ENCODE measurements at regions not wholly inside any gene's neighbourhood (a gene's known extent, or its start where the extent isn't known, plus 50 kb on each side); places are given as distances from the start of the nearest gene placed in this dataset.

- no peak for DNase-seq (ENCODE audit: low read depth)
These were observed 586.9 kb upstream of the ARID1B start for GRCh38 chr6:156190270-156190669.

GRCh38 chr6:156189714-156190113, 587.5 kb upstream of the ARID1B start:
- no peak for DNase-seq (ENCODE audit: low read depth)

- no peak for DNase-seq (ENCODE audit: low read depth)
These were observed 588.0 kb upstream of the ARID1B start for GRCh38 chr6:156189195-156189594.

GRCh38 chr6:156185113-156185512, 592.1 kb upstream of the ARID1B start:
- DNase-seq (ENCODE audit: low read depth), result no peak

GRCh38 chr6:156183678-156184077, 593.5 kb upstream of the ARID1B start:
- no peak for DNase-seq (ENCODE audit: low read depth)

- DNase-seq (ENCODE audit: low read depth), result no peak
These were observed 594.8 kb upstream of the ARID1B start for GRCh38 chr6:156182356-156182755.

- DNase-seq (ENCODE audit: low read depth), result no peak
These were observed 595.7 kb upstream of the ARID1B start for GRCh38 chr6:156181506-156181905.

- no peak for DNase-seq (ENCODE audit: low read depth)
These were observed 601.2 kb upstream of the ARID1B start for GRCh38 chr6:156175971-156176421.

- no peak for DNase-seq (ENCODE audit: low read depth)
These were observed 601.7 kb upstream of the ARID1B start for GRCh38 chr6:156175433-156175832.

- no peak for DNase-seq (ENCODE audit: low read depth)
These were observed 602.9 kb upstream of the ARID1B start for GRCh38 chr6:156174031-156174890.

- no peak for DNase-seq (ENCODE audit: low read depth)
These were observed 607.8 kb upstream of the ARID1B start for GRCh38 chr6:156169371-156169770.

- no peak for DNase-seq (ENCODE audit: low read depth)
These were observed 609.5 kb upstream of the ARID1B start for GRCh38 chr6:156167625-156168071.

GRCh38 chr6:156167016-156167624, 610.1 kb upstream of the ARID1B start:
- DNase-seq (ENCODE audit: low read depth), result no peak

- no peak for DNase-seq (ENCODE audit: low read depth)
These were observed 611.1 kb upstream of the ARID1B start for GRCh38 chr6:156166093-156166492.

GRCh38 chr6:156164701-156165452, 612.3 kb upstream of the ARID1B start:
- no peak for DNase-seq (ENCODE audit: low read depth)

- DNase-seq (ENCODE audit: low read depth), result no peak
These were observed 613.9 kb upstream of the ARID1B start for GRCh38 chr6:156163311-156163710.

- no peak for DNase-seq (ENCODE audit: low read depth)
These were observed 615.7 kb upstream of the ARID1B start for GRCh38 chr6:156161471-156161870.

GRCh38 chr6:156160795-156161165, 616.4 kb upstream of the ARID1B start:
- no peak for DNase-seq (ENCODE audit: low read depth)

- DNase-seq (ENCODE audit: low read depth), result no peak
These were observed 617.0 kb upstream of the ARID1B start for GRCh38 chr6:156160007-156160794.

- DNase-seq (ENCODE audit: low read depth), result no peak
These were observed 622.3 kb upstream of the ARID1B start for GRCh38 chr6:156154896-156155295.

GRCh38 chr6:156150391-156150790, 626.8 kb upstream of the ARID1B start:
- DNase-seq (ENCODE audit: low read depth), result no peak

- DNase-seq (ENCODE audit: low read depth), result no peak
These were observed 630.3 kb upstream of the ARID1B start for GRCh38 chr6:156146891-156147290.

Data from fibroblast of the conjunctiva (primary cell).